GM06990 (cell line): ENCODE measurements at regions not wholly inside any gene's neighbourhood (a gene's known extent, or its start where the extent isn't known, plus 50 kb on each side); places are given as distances from the start of the nearest gene placed in this dataset.

ENCODE experiments used
- DNase-seq: peaks from one replicate; pipeline ENCODE4 v3.0.0-alpha.2; 2011; ENCODE audit not compliant: insufficient read length; ENCODE audit errors: extremely low read depth
- H3K27me3 ChIP-seq: replicated peaks from 2 replicates; pipeline ENCODE4 v1.6.0; 2011; ENCODE audit warnings: low read length; ENCODE audit not compliant: control insufficient read depth, insufficient read depth
- H3K36me3 ChIP-seq: 2 replicates; pipeline ENCODE4 v1.5.1; 2011; ENCODE audit warnings: low read length; ENCODE audit not compliant: control insufficient read depth, insufficient read depth
- H3K4me3 ChIP-seq: replicated peaks from 2 replicates; pipeline ENCODE4 v1.5.1; 2011; ENCODE audit warnings: low read depth, mild to moderate bottlenecking, control low read depth, low read length
- CTCF ChIP-seq: IDR thresholded peaks from 2 replicates; pipeline ENCODE4 v1.5.1; 2011; ENCODE audit warnings: low read length, control low read depth, mild to moderate bottlenecking, inconsistent platforms; ENCODE audit not compliant: insufficient read depth, poor library complexity, severe bottlenecking

GRCh38 chr2:52931660-52932059, 835.9 kb upstream of the CHAC2 start:
- no peaks in the 10 kb centered on the region for H3K36me3 ChIP-seq
- DNase-seq, result no peak
- H3K27me3 ChIP-seq, result no peaks in the 10 kb centered on the region
- TF ChIP-seq CTCF, result no peak
- H3K4me3 ChIP-seq, result no peak overlapping the region

- no peak for DNase-seq
- no peak for TF ChIP-seq CTCF
Observed at GRCh38 chr2:52929412-52929811, 838.2 kb upstream of the CHAC2 start.

GRCh38 chr2:52919673-52920072, 847.9 kb upstream of the CHAC2 start:
- no peaks in the 10 kb centered on the region for H3K27me3 ChIP-seq
- TF ChIP-seq CTCF, result no peak
- H3K4me3 ChIP-seq, result no peak overlapping the region
- DNase-seq, result no peak
- H3K36me3 ChIP-seq, result no peaks in the 10 kb centered on the region

More at GRCh38 chr2:52929412-52929811, 838.2 kb upstream of the CHAC2 start:
- Histone ChIP-seq H3K36me3 (no peaks in the 10 kb centered on the region), H3K4me3 (no peak overlapping the region), H3K27me3 (no peaks in the 10 kb centered on the region)

- TF ChIP-seq CTCF, result no peak
- Histone ChIP-seq H3K4me3 (no peak overlapping the region), H3K27me3 (no peaks in the 10 kb centered on the region), H3K36me3 (no peaks in the 10 kb centered on the region)
- no peak for DNase-seq
Observed at GRCh38 chr2:52918551-52918950, 849.1 kb upstream of the CHAC2 start.

GRCh38 chr2:52916981-52917380, 850.6 kb upstream of the CHAC2 start:
- H3K36me3 ChIP-seq, result no peaks in the 10 kb centered on the region
- DNase-seq, result no peak
- H3K27me3 ChIP-seq, result no peaks in the 10 kb centered on the region
- no peak overlapping the region for H3K4me3 ChIP-seq
- no peak for TF ChIP-seq CTCF

- no peak overlapping the region for H3K4me3 ChIP-seq
- DNase-seq, result no peak
- H3K27me3 ChIP-seq, result no peaks in the 10 kb centered on the region
- no peaks in the 10 kb centered on the region for H3K36me3 ChIP-seq
- TF ChIP-seq CTCF, result no peak
Observed at GRCh38 chr2:52904355-52904891, 863.2 kb upstream of the CHAC2 start.
